ENCODE measurements at regions not wholly inside any gene's neighbourhood (a gene's known extent, or its start where the extent isn't known, plus 50 kb on each side); places are given as distances from the start of the nearest gene placed in this dataset.

GRCh38 chr1:157288006-157288405 is 149.8 kb upstream of the ETV3 start:
- TF ChIP-seq CTCF (IDR thresholded peaks at IDR 0.05; ENCODE audit: low read depth, low read length) (no peak), EZH2phosphoT487 (IDR thresholded peaks at IDR 0.05; ENCODE audit: low read depth) (no peak)

All from OCI-LY3 (cell line).